ENCODE measurements at regions not wholly inside any gene's neighbourhood (a gene's known extent, or its start where the extent isn't known, plus 50 kb on each side); places are given as distances from the start of the nearest gene placed in this dataset.

DNA sequence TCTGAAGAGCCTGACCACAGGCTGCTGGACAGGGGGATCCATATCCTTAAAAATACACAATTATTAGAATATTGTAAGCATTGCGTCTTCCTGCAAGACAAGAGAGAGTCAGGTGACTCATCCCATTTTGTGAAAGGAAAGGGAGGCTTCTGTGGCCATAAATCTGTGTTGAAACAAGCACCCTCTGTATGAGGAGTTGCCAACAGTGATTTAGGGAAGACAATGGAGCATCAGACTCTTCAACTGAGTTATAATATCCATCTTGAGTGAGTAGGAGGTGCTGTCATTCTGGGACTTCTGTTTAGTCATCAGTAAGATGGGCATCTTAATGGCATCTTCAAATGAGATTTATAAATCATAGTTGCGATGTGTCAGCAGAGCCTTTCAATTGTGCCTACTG lies 554.5 kb downstream of the AACS start:
- no peak for DNase-seq (ENCODE audit: low read depth)
- no peak overlapping the region for H3K4me3 ChIP-seq (replicated peaks; ENCODE audit: low read depth, low read length)
- TF ChIP-seq, protein P1, sequence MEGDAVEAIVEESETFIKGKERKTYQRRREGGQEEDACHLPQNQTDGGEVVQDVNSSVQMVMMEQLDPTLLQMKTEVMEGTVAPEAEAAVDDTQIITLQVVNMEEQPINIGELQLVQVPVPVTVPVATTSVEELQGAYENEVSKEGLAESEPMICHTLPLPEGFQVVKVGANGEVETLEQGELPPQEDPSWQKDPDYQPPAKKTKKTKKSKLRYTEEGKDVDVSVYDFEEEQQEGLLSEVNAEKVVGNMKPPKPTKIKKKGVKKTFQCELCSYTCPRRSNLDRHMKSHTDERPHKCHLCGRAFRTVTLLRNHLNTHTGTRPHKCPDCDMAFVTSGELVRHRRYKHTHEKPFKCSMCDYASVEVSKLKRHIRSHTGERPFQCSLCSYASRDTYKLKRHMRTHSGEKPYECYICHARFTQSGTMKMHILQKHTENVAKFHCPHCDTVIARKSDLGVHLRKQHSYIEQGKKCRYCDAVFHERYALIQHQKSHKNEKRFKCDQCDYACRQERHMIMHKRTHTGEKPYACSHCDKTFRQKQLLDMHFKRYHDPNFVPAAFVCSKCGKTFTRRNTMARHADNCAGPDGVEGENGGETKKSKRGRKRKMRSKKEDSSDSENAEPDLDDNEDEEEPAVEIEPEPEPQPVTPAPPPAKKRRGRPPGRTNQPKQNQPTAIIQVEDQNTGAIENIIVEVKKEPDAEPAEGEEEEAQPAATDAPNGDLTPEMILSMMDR (IDR thresholded peaks at IDR 0.05; ENCODE audit: low read length, missing control alignments) = no peak

DNA sequence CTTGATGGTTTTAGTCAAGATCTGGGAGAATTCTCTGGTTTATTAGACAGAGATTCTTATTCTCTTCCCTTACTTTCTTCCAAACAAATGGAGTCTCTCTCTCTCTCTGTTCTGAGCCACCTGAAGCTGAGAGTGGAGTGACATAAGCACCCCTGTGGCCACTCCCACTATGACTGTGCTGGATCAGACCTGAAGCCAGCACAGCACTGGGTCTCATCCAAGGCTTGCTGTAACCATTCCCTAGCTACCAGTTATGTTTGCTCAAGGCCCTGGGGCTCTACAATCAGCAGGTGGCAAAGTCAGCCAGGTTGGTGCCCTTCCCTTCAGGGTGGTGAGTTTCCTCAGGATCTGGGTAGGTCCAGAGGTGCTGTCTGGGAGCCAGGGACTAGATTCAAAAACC lies 568.5 kb downstream of the AACS start:
- no peak overlapping the region for H3K4me3 ChIP-seq (replicated peaks; ENCODE audit: low read depth, low read length)
- DNase-seq (ENCODE audit: low read depth) = no peak
- TF ChIP-seq, protein P1 (IDR thresholded peaks at IDR 0.05; ENCODE audit: low read length, missing control alignments) = no peak

DNA sequence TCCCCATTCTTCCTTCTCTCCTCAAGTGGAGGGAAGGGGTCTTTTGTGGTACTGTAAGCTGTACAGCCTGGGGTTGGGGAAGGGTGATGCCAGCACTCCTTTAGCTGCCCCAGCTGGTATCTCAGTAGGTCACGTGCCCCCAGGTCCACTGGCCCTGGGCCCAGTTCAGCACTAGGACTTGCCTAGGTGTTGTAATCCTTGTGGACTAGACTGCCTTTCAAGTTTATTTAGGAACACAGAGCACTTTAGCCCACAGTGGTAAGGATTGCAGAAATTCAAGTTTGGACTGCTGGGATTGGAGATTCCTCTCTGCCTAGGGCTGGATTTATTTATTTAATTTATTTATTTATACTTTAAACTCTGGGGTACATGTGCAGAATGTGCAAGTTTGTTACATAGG lies 569.6 kb downstream of the AACS start:
- H3K4me3 ChIP-seq (replicated peaks; ENCODE audit: low read depth, low read length) = no peak overlapping the region
- DNase-seq (ENCODE audit: low read depth) = no peak
- TF ChIP-seq, protein P1 (IDR thresholded peaks at IDR 0.05; ENCODE audit: low read length, missing control alignments) = no peak

DNA sequence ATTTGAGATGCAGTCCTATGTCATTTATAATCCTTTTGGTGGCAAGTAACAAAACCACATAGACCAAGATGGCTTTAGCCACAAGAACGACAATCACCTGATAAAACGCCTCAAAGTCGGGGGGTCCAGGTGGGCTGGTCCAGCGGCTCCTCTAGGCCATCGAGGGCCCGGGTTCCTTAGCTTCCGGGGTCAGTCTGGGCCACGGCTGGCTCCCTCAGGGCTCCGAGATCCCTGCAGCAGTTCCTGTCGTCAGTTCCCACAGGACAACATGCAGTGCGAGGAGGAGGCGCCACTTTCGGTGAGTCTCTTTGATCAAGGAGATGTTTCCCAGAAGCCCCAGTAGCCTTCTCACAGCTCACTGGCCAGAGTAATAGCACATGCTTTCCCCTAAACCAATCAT lies 574.6 kb downstream of the AACS start:
- TF ChIP-seq, protein P1 (IDR thresholded peaks at IDR 0.05; ENCODE audit: low read length, missing control alignments) = no peak
- no peak overlapping the region for H3K4me3 ChIP-seq (replicated peaks; ENCODE audit: low read depth, low read length)
- no peak for DNase-seq (ENCODE audit: low read depth)

DNA sequence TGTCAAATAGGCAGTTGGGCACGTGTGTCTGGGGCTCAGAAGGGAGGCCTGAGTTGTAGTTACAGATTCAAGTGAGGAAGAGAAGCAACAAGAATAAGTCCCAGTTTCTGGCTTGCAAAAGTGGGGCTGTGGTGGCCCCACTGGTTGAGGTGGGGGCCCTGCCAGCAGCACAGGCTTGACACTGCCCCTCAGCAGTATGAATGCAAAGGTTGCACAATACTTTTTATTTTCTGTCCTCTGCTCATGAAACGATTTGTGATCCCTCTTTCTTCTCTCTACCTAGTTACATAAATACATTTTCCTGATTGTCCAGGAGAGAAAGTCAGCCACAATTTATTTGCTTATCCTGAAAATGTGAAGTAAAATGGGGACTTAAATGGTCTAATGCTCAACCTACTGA lies 577.8 kb downstream of the AACS start:
- no peak for DNase-seq (ENCODE audit: low read depth)
- TF ChIP-seq, protein P1 (IDR thresholded peaks at IDR 0.05; ENCODE audit: low read length, missing control alignments) = no peak
- no peak overlapping the region for H3K4me3 ChIP-seq (replicated peaks; ENCODE audit: low read depth, low read length)

DNA sequence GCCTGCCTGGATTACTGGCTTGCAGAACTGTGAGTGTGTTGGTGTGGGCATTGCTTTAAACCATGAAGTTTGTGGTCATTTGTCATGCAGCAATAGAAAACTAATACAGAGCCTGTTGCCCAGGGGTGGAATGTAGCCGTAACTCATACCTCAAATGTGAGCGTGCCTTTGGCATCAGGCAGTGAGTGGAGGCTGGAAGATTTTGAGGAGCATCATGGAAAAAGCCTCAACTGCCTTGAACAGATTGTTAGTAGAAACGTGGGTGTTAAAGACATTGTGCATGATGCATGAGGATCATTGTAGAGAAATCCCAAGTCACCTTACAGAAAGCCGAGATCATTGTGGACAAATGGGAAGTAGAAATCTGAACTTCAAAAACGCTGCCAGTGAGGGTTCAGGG lies 580.5 kb downstream of the AACS start:
- no peak for DNase-seq (ENCODE audit: low read depth)
- no peak overlapping the region for H3K4me3 ChIP-seq (replicated peaks; ENCODE audit: low read depth, low read length)
- TF ChIP-seq, protein P1 (IDR thresholded peaks at IDR 0.05; ENCODE audit: low read length, missing control alignments) = no peak

DNA sequence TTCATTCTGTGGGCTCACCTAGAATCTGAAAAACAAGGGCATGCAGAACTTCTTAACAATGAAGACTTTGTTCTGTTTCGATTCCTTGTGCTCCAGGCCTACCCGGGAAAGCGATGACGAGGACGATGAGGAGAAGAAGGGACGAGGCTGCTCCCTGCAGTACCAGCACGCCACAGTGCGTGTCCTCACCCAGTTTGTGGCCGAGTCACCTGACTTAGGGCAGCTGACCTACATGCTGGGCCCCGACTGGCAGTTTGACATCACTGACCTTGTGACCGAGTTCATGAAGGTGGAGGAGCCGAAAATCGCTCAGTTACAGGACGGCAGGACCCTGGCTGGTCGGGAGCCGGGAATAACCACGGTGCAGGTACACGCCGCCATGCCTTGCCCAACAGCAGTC lies 585.4 kb downstream of the AACS start:
- no peak overlapping the region for H3K4me3 ChIP-seq (replicated peaks; ENCODE audit: low read depth, low read length)
- TF ChIP-seq, protein P1 (IDR thresholded peaks at IDR 0.05; ENCODE audit: low read length, missing control alignments) = no peak
- no peak for DNase-seq (ENCODE audit: low read depth)

All from fibroblast of pulmonary artery (primary cell).